ENCODE measurements at regions not wholly inside any gene's neighbourhood (a gene's known extent, or its start where the extent isn't known, plus 50 kb on each side); places are given as distances from the start of the nearest gene placed in this dataset.

GRCh38 chr10:14384116-14384730, 53.5 kb upstream of the FRMD4A start:
- Histone ChIP-seq H3K79me2 (ENCODE audit: insufficient read depth) (no peaks in the 10 kb centered on the region), H3K27ac (ENCODE audit: low read depth in 2 of 2, low read length in 1 of 2) (no peak overlapping the region), H3K4me1 (ENCODE audit: control insufficient read depth in 1 of 2, insufficient read depth in 2 of 2, low read depth in 1 of 2, low read length in 1 of 2) (no peaks in the 10 kb centered on the region), H3K36me3 (replicated peaks in 1 of 2; ENCODE audit: control insufficient read depth in 1 of 2, insufficient read depth in 2 of 2, low read length in 1 of 2) (no peaks in the 10 kb centered on the region), H4K20me1 (ENCODE audit: insufficient read depth) (no peaks in the 10 kb centered on the region), H3K27me3 (ENCODE audit: insufficient read depth) (peaks cover under 1% of the 10 kb centered on the region; the same call in 1 of the 2 replicates), H3F3A (replicated peaks; ENCODE audit: insufficient read depth) (peaks cover 3% of the 10 kb centered on the region), H2AFZ (ENCODE audit: low read depth) (no peak overlapping the region), H3K9ac (no peak overlapping the region), H3K9me2 (no peaks in the 10 kb centered on the region), H3K9me3 (no peaks in the 10 kb centered on the region), H3K4me2 (no peak overlapping the region), H3K4me3 (ENCODE audit: low read depth in 2 of 2, low read length in 1 of 2) (no peak overlapping the region)
- TF ChIP-seq MAX (IDR thresholded peaks at IDR 0.05; ENCODE audit: low read depth) (no peak), GABPA (IDR thresholded peaks at IDR 0.05; ENCODE audit: low read depth) (no peak), USF1 (IDR thresholded peaks at IDR 0.05; ENCODE audit: borderline replicate concordance, low read depth) (no peak), ELF1 (IDR thresholded peaks at IDR 0.05) (no peak), NRF1 (IDR thresholded peaks at IDR 0.05; ENCODE audit: low read depth, low read length) (no peak), MXI1 (IDR thresholded peaks at IDR 0.05; ENCODE audit: low read depth, low read length) (no peak), RCOR1 (IDR thresholded peaks at IDR 0.05; ENCODE audit: low read length) (no peak), TCF12 (IDR thresholded peaks at IDR 0.05) (no peak), POLR2AphosphoS5 (IDR thresholded peaks at IDR 0.05; ENCODE audit: low read depth, low read length) (no peak), CTCF (IDR thresholded peaks at IDR 0.05) (no peak), JUND (IDR thresholded peaks at IDR 0.05) (no peak), SIN3A (IDR thresholded peaks at IDR 0.05; ENCODE audit: borderline replicate concordance, low read depth, low read length) (no peak), TAF1 (IDR thresholded peaks at IDR 0.05; ENCODE audit: borderline replicate concordance, low read depth, low read length) (no peak), ZBTB33 (IDR thresholded peaks at IDR 0.05; ENCODE audit: borderline replicate concordance, low read depth) (no peak), TEAD4 (IDR thresholded peaks at IDR 0.05; ENCODE audit: borderline replicate concordance, insufficient read depth) (no peak)
- ChIA-PET CTCF (interaction anchor here (0.6 to 1.8 kb wide), 3 partner anchors 8 to 25 kb away, joined by 3 to 6 read pairs (median 3); no protein-coding TSS in a partner anchor), POLR2A (no interaction called here)
- WGBS (ENCODE audit: low lambda C conversion rate) = 25% methylated on average over 3 of the region's 3 CpGs
- DNase-seq = no peak

All from SK-N-SH (cell line).